H1 (cell line): ENCODE measurements at regions not wholly inside any gene's neighbourhood (a gene's known extent, or its start where the extent isn't known, plus 50 kb on each side); places are given as distances from the start of the nearest gene placed in this dataset.

ENCODE experiments used
- CTCF ChIA-PET: fragments of 300-600 bp; sonication (Branson Sonifier 250); formaldehyde crosslinking; loops from one replicate; lab custom pipeline; 2021; ENCODE audit not compliant: partially characterized antibody; lab: Charles Lee
- POLR2A ChIA-PET: fragments of 300-600 bp; sonication (Branson Sonifier 250); formaldehyde crosslinking; loops from one replicate; lab custom pipeline; 2021; ENCODE audit warnings: inconsistent platforms; ENCODE audit not compliant: partially characterized antibody; lab: Charles Lee
- DNase-seq, 2 experiments: peaks; one replicate each; pipeline versions ENCODE4 v3.0.0 to v3.0.0-alpha.2; 2010 to 2022; ENCODE audit warnings: low spot score in 2 of 2, low read depth in 1 of 2, mixed read lengths in 1 of 2
- FAIRE-seq: peaks from 2 replicates; lab custom pipeline; 2011; peaks lifted over from hg19 to GRCh38; lab: Jason Lieb, UNC
- H2AFZ ChIP-seq: 2 replicates; pipeline ENCODE4 v1.8.1; 2012; ENCODE audit warnings: low read length, inconsistent platforms
- H2AK5ac ChIP-seq: 2 replicates; pipeline ENCODE4 v1.6.1; 2013; ENCODE audit warnings: low read depth, low read length
- H2BK120ac ChIP-seq: replicated peaks from 2 replicates; pipeline ENCODE3; 2013; ENCODE audit warnings: low read depth, low read length, inconsistent platforms
- H2BK12ac ChIP-seq: 2 replicates; pipeline ENCODE4 v1.6.1; 2013; ENCODE audit warnings: low read depth, low read length
- H2BK15ac ChIP-seq: 2 replicates; pipeline ENCODE4 v1.6.1; 2013; ENCODE audit warnings: low read length
- H2BK20ac ChIP-seq: 2 replicates; pipeline ENCODE4 v1.6.1; 2013; ENCODE audit warnings: low read length
- H2BK5ac ChIP-seq: 2 replicates; pipeline ENCODE4 v1.6.1; 2013; ENCODE audit warnings: low read depth, low read length
- H3K14ac ChIP-seq: 2 replicates; pipeline ENCODE4 v1.6.1; 2013; ENCODE audit warnings: inconsistent platforms; ENCODE audit not compliant: insufficient read length
- H3K18ac ChIP-seq: 2 replicates; pipeline ENCODE4 v1.6.1; 2013; ENCODE audit warnings: low read length; ENCODE audit errors: extremely low read depth
- H3K23ac ChIP-seq: 2 replicates; pipeline ENCODE4 v1.6.1; 2013; ENCODE audit warnings: inconsistent platforms; ENCODE audit not compliant: insufficient read length
- H3K23me2 ChIP-seq: 2 replicates; pipeline ENCODE4 v1.6.1; 2013; ENCODE audit warnings: low read depth, low read length
- H3K27ac ChIP-seq: 2 replicates; pipeline ENCODE4 v1.6.1; 2011; ENCODE audit warnings: low read depth, low read length, inconsistent platforms
- H3K27me3 ChIP-seq, 4 experiments: replicated peaks in 1 of 4; 1 replicate in 1 of 4; 2 replicates in 3 of 4; pipeline versions ENCODE4 v1.6.1 to v1.8.1; 2011 to 2013; ENCODE audit warnings: low read length in 3 of 4, mild to moderate bottlenecking in 3 of 4, inconsistent platforms in 2 of 4, mixed read lengths in 2 of 4, moderate library complexity in 1 of 4; ENCODE audit not compliant: control insufficient read depth in 3 of 4, insufficient read depth in 3 of 4; ENCODE audit errors: extremely low read depth in 1 of 4
- H3K36me3 ChIP-seq, 4 experiments: 2 replicates each; pipeline versions ENCODE4 v1.6.1 to v1.8.1; 2011 to 2013; ENCODE audit warnings: mild to moderate bottlenecking in 4 of 4, low read length in 3 of 4, moderate library complexity in 2 of 4, control low read depth in 1 of 4, inconsistent platforms in 1 of 4; ENCODE audit not compliant: insufficient read depth in 4 of 4, control insufficient read depth in 2 of 4
- H3K4ac ChIP-seq: replicated peaks from 2 replicates; pipeline ENCODE3; 2013; ENCODE audit warnings: low read length, low read depth, mixed read lengths, inconsistent platforms; ENCODE audit not compliant: insufficient read length
- H3K4me1 ChIP-seq, 4 experiments: replicated peaks in 1 of 4; 1 replicate in 1 of 4; 2 replicates in 3 of 4; pipeline versions ENCODE4 v1.6.1 to v1.8.1; 2011 to 2013; ENCODE audit warnings: low read length in 3 of 4, inconsistent platforms in 2 of 4, mixed read lengths in 1 of 4; ENCODE audit not compliant: insufficient read depth in 4 of 4, control insufficient read depth in 3 of 4
- H3K4me2 ChIP-seq, 2 experiments: 2 replicates each; pipeline versions ENCODE4 v1.6.1 to v1.8.1; 2011 to 2013; ENCODE audit warnings: low read depth in 2 of 2, low read length in 2 of 2, control low read depth in 1 of 2, inconsistent platforms in 1 of 2, mild to moderate bottlenecking in 1 of 2; ENCODE audit not compliant: insufficient read depth in 1 of 2
- H3K4me3 ChIP-seq, 4 experiments: fragments of 200-600, 300-600 bp in 1 of 4; sonication (generic), shearing (Covaris generic), sonication (Bioruptor Twin) in 1 of 4; 2 replicates each; pipeline versions ENCODE4 v1.5.1 to v1.8.1; 2011 to 2016; ENCODE audit warnings: low read length in 4 of 4, low read depth in 3 of 4, control low read depth in 2 of 4, inconsistent platforms in 2 of 4, mild to moderate bottlenecking in 2 of 4, mixed read lengths in 1 of 4, moderate library complexity in 1 of 4; ENCODE audit not compliant: insufficient read depth in 2 of 4; ENCODE audit errors: extremely low read depth in 1 of 4
- H3K56ac ChIP-seq: replicated peaks from 2 replicates; pipeline ENCODE3; 2013; ENCODE audit warnings: low read depth, mild to moderate bottlenecking, mixed read lengths, low read length, inconsistent platforms; ENCODE audit not compliant: insufficient read length
- H3K79me1 ChIP-seq: 2 replicates; pipeline ENCODE4 v1.6.1; 2013; ENCODE audit warnings: low read depth, low read length, control low read depth
- H3K79me2 ChIP-seq, 2 experiments: 2 replicates each; pipeline versions ENCODE4 v1.6.1 to v1.8.1; 2012 to 2013; ENCODE audit warnings: low read length in 2 of 2, mild to moderate bottlenecking in 2 of 2, inconsistent platforms in 1 of 2; ENCODE audit not compliant: insufficient read depth in 2 of 2, control insufficient read depth in 1 of 2
- H3K9ac ChIP-seq, 4 experiments: replicated peaks in 1 of 4; 1 replicate in 1 of 4; 2 replicates in 3 of 4; pipeline versions ENCODE4 v1.6.1 to v1.8.1; 2011 to 2013; ENCODE audit warnings: low read depth in 3 of 4, low read length in 3 of 4, control low read depth in 2 of 4, mild to moderate bottlenecking in 2 of 4, moderate library complexity in 2 of 4, inconsistent platforms in 1 of 4; ENCODE audit errors: extremely low read depth in 1 of 4
- H3K9me3 ChIP-seq, 2 experiments: 2 replicates each; pipeline versions ENCODE4 v1.6.1 to v1.8.1; 2012 to 2013; ENCODE audit warnings: mild to moderate bottlenecking in 2 of 2, moderate library complexity in 2 of 2, control low read depth in 1 of 2, inconsistent platforms in 1 of 2, low read depth in 1 of 2, low read length in 1 of 2, mixed read lengths in 1 of 2; ENCODE audit not compliant: insufficient read depth in 2 of 2
- H4K20me1 ChIP-seq, 2 experiments: replicated peaks in 1 of 2; 2 replicates each; pipeline versions ENCODE3 to v1.8.1; 2011 to 2013; ENCODE audit warnings: inconsistent platforms in 2 of 2, low read length in 2 of 2, mild to moderate bottlenecking in 1 of 2; ENCODE audit not compliant: insufficient read depth in 2 of 2, control insufficient read depth in 1 of 2
- H4K5ac ChIP-seq: 2 replicates; pipeline ENCODE4 v1.6.1; 2013; ENCODE audit warnings: low read length, low read depth, mixed read lengths, inconsistent platforms; ENCODE audit not compliant: insufficient read length
- H4K8ac ChIP-seq: 2 replicates; pipeline ENCODE4 v1.8.0; 2013; ENCODE audit warnings: mild to moderate bottlenecking, moderate library complexity, low read length, inconsistent platforms; ENCODE audit not compliant: insufficient read depth; ENCODE audit errors: extremely low read depth
- H4K91ac ChIP-seq: replicated peaks from 2 replicates; pipeline ENCODE3; 2013; ENCODE audit warnings: low read length, mixed read lengths, inconsistent platforms; ENCODE audit not compliant: insufficient read length
- CTBP2 ChIP-seq: IDR thresholded peaks from 2 replicates; pipeline ENCODE4 v1.7.0; 2011; ENCODE audit warnings: borderline replicate concordance, mild to moderate bottlenecking, moderate library complexity, mixed read lengths, low read length; ENCODE audit not compliant: insufficient read depth, insufficient read length
- JUND ChIP-seq: IDR thresholded peaks from 2 replicates; pipeline ENCODE4 v1.6.1; 2011; ENCODE audit warnings: mild to moderate bottlenecking, improper control_type of control experiment, low read length
- WGBS, 2 experiments: shearing (Covaris generic) in 1 of 2; methylation state at CpG; one replicate each; pipeline versions ENCODE4 v1.1.6 to v1.1.7; 2013 to 2015; ENCODE audit warnings: low lambda C conversion rate in 2 of 2, mixed read lengths in 2 of 2, inconsistent platforms in 1 of 2, low coverage in 1 of 2, missing lambda C conversion rate in 1 of 2; ENCODE audit not compliant: insufficient replicate concordance in 2 of 2, insufficient coverage in 1 of 2, insufficient read length in 1 of 2; ENCODE audit errors: extremely low coverage in 1 of 2, missing lambda C conversion rate in 1 of 2; 5-methylcytosine and 5-hydroxymethylcytosine counted together

GRCh38 chr4:124019749-124020549 lies 623.4 kb downstream of the SPRY1 start:
- Histone ChIP-seq H3K79me1 (no peaks in the 10 kb centered on the region), H3K9ac (no peak overlapping the region), H3K27me3 (no peaks in the 10 kb centered on the region), H2BK120ac (no peak overlapping the region), H2BK5ac (no peak overlapping the region), H3K4me2 (no peak overlapping the region), H2AK5ac (no peak overlapping the region), H2BK12ac (no peak overlapping the region), H3K4me3 (no peak overlapping the region), H4K91ac (no peak overlapping the region), H3K14ac (no peak overlapping the region), H2BK20ac (no peak overlapping the region), H3K18ac (no peak overlapping the region), H3K36me3 (no peaks in the 10 kb centered on the region), H3K4ac (no peak overlapping the region), H3K4me1 (no peaks in the 10 kb centered on the region), H3K27ac (no peak overlapping the region), H2BK15ac (no peak overlapping the region), H3K56ac (no peak overlapping the region), H2AFZ (no peak overlapping the region), H4K20me1 (no peaks in the 10 kb centered on the region), H3K23me2 (no peaks in the 10 kb centered on the region), H4K5ac (no peak overlapping the region), H4K8ac (no peak overlapping the region), H3K23ac (no peak overlapping the region), H3K79me2 (no peaks in the 10 kb centered on the region), H3K9me3 (no peaks in the 10 kb centered on the region)
- POLR2A ChIA-PET, result no interaction called here
- CTCF ChIA-PET, result interaction anchor here (1.5 kb wide), 1 partner anchor 247 kb away, joined by 4 read pairs; no protein-coding TSS in a partner anchor
- WGBS, 2 experiments, result 91% methylated on average over 4 of the region's 4 CpGs; no CpG with 5 or more reads in 1 of the 2 experiments
- DNase-seq, result no peak
- no peak for FAIRE-seq
- TF ChIP-seq JUND (no peak), CTBP2 (no peak)
